ENCODE measurements at regions not wholly inside any gene's neighbourhood (a gene's known extent, or its start where the extent isn't known, plus 50 kb on each side); places are given as distances from the start of the nearest gene placed in this dataset.
"Not testable (repeated sequence)": the region's sequence is repeated elsewhere in the genome, so short reads cannot be mapped to it uniquely, and the experiment has no call there.

DNA sequence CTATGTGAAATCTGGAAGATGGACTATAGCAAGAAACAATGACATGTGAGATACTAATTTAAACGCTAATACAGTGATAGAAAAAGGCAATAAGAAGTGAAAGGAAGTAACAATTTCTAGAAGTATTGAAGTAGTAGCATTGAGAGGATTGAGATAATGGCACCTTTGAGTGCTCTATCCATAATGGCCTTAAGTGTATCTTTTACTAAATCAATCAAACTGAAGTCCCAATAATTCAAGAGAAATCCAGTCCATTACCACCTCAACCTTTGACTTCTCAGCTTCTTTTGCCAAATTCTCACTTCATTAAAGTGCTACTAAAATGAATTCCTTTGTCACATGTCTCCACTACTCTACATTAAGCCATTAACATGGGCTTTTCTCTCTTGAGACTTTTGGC lies 82.6 kb upstream of the KYNU start:
- no peak overlapping the region for H3K4me3 ChIP-seq (replicated peaks in 1 of 4; ENCODE audit: control extremely low read depth in 1 of 4, insufficient read depth in 1 of 4, low read depth in 3 of 4, low read length in 4 of 4)
- no peaks in the 10 kb centered on the region for H3K79me2 ChIP-seq (ENCODE audit: control insufficient read depth, insufficient read depth, low read length)
- H2AFZ ChIP-seq (ENCODE audit: low read length) = no peak overlapping the region
- H3K4me2 ChIP-seq (ENCODE audit: extremely low read depth, insufficient read depth, low read length) = no peak overlapping the region
- no peaks in the 10 kb centered on the region for H3K9me3 ChIP-seq (ENCODE audit: control insufficient read depth, insufficient read depth, low read depth, low read length)
- H3K36me3 ChIP-seq (ENCODE audit: control insufficient read depth, insufficient read depth, low read length) = no peaks in the 10 kb centered on the region
- H3K9ac ChIP-seq (ENCODE audit: insufficient read depth, low read length) = no peak overlapping the region
- TF ChIP-seq, protein P1, sequence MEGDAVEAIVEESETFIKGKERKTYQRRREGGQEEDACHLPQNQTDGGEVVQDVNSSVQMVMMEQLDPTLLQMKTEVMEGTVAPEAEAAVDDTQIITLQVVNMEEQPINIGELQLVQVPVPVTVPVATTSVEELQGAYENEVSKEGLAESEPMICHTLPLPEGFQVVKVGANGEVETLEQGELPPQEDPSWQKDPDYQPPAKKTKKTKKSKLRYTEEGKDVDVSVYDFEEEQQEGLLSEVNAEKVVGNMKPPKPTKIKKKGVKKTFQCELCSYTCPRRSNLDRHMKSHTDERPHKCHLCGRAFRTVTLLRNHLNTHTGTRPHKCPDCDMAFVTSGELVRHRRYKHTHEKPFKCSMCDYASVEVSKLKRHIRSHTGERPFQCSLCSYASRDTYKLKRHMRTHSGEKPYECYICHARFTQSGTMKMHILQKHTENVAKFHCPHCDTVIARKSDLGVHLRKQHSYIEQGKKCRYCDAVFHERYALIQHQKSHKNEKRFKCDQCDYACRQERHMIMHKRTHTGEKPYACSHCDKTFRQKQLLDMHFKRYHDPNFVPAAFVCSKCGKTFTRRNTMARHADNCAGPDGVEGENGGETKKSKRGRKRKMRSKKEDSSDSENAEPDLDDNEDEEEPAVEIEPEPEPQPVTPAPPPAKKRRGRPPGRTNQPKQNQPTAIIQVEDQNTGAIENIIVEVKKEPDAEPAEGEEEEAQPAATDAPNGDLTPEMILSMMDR (conservative IDR thresholded peaks at IDR 0.05 in 1 of 2, IDR thresholded peaks at IDR 0.05 in 1 of 2; ENCODE audit: low read depth in 1 of 2, low read length in 2 of 2) = no peak
- TF ChIP-seq EZH2 (IDR thresholded peaks at IDR 0.05; ENCODE audit: low read length, missing control alignments) = no peak
- no peaks in the 10 kb centered on the region for H3K27me3 ChIP-seq (ENCODE audit: control insufficient read depth, insufficient read depth, low read length)
- no peak for DNase-seq (ENCODE audit: low read depth in 2 of 2)
- no peak overlapping the region for H3K27ac ChIP-seq (ENCODE audit: insufficient read depth, low read length)
- H3K4me1 ChIP-seq (ENCODE audit: control insufficient read depth, extremely low read depth, insufficient read depth, low read length) = no peaks in the 10 kb centered on the region
- no peaks in the 10 kb centered on the region for H4K20me1 ChIP-seq (ENCODE audit: control insufficient read depth, extremely low read depth, insufficient read depth, low read length)

DNA sequence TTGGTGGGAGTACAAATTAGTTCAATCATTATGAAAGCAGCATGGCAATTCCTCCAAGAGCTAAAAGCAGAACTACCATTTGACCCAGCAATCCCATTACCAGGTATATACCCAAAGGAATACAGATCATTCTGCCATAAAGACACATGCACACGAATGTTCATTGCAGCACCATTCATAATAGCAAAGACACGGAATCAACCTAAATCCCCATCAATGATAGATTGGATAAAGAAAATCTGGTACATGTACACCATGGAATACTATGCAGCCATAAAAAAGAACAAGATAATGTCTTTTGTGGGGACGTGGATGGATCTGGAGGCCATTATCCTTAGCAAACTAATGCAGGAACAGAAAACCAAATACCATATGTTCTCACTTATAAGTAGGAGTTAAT lies 85.1 kb upstream of the KYNU start:
- not testable (repeated sequence) for H4K20me1 ChIP-seq (ENCODE audit: control insufficient read depth, extremely low read depth, insufficient read depth, low read length); DNase-seq (ENCODE audit: low read depth in 2 of 2); H3K9ac ChIP-seq (ENCODE audit: insufficient read depth, low read length); H3K9me3 ChIP-seq (ENCODE audit: control insufficient read depth, insufficient read depth, low read depth, low read length); H3K36me3 ChIP-seq (ENCODE audit: control insufficient read depth, insufficient read depth, low read length); H3K4me2 ChIP-seq (ENCODE audit: extremely low read depth, insufficient read depth, low read length); H2AFZ ChIP-seq (ENCODE audit: low read length); H3K4me3 ChIP-seq (replicated peaks in 1 of 4; ENCODE audit: control extremely low read depth in 1 of 4, insufficient read depth in 1 of 4, low read depth in 3 of 4, low read length in 4 of 4); H3K27ac ChIP-seq (ENCODE audit: insufficient read depth, low read length); H3K79me2 ChIP-seq (ENCODE audit: control insufficient read depth, insufficient read depth, low read length); H3K4me1 ChIP-seq (ENCODE audit: control insufficient read depth, extremely low read depth, insufficient read depth, low read length); H3K27me3 ChIP-seq (ENCODE audit: control insufficient read depth, insufficient read depth, low read length)

DNA sequence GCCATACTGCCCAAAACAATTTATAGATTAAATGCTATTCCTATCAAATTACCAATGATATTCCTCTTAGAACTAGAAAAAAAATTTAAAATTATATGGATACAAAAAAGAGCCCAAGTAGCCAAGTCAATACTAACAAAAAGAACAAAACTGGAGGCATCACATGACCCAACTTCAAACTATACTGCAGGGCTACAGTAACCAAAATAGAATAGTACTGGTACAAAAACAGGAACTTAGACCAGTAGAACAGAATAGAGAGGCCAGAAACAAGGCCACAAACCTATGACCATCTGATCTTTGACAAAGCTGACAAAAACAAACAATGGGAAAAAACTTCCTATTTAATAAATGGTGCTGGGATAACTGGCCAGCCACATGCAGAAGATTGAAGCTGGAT lies 86.1 kb upstream of the KYNU start:
- TF ChIP-seq, protein P1 (conservative IDR thresholded peaks at IDR 0.05 in 1 of 2, IDR thresholded peaks at IDR 0.05 in 1 of 2; ENCODE audit: low read depth in 1 of 2, low read length in 2 of 2) = no peak
- TF ChIP-seq EZH2 (IDR thresholded peaks at IDR 0.05; ENCODE audit: low read length, missing control alignments) = no peak
- H3K27me3 ChIP-seq (ENCODE audit: control insufficient read depth, insufficient read depth, low read length) = no peaks in the 10 kb centered on the region
- H3K9ac ChIP-seq (ENCODE audit: insufficient read depth, low read length) = no peak overlapping the region
- H4K20me1 ChIP-seq (ENCODE audit: control insufficient read depth, extremely low read depth, insufficient read depth, low read length) = no peaks in the 10 kb centered on the region
- H2AFZ ChIP-seq (ENCODE audit: low read length) = no peak overlapping the region
- H3K4me3 ChIP-seq (replicated peaks in 1 of 4; ENCODE audit: control extremely low read depth in 1 of 4, insufficient read depth in 1 of 4, low read depth in 3 of 4, low read length in 4 of 4) = no peak overlapping the region
- no peak overlapping the region for H3K4me2 ChIP-seq (ENCODE audit: extremely low read depth, insufficient read depth, low read length)
- no peak for DNase-seq (ENCODE audit: low read depth in 2 of 2)
- H3K9me3 ChIP-seq (ENCODE audit: control insufficient read depth, insufficient read depth, low read depth, low read length) = no peaks in the 10 kb centered on the region
- no peak overlapping the region for H3K27ac ChIP-seq (ENCODE audit: insufficient read depth, low read length)
- H3K4me1 ChIP-seq (ENCODE audit: control insufficient read depth, extremely low read depth, insufficient read depth, low read length) = no peaks in the 10 kb centered on the region
- H3K79me2 ChIP-seq (ENCODE audit: control insufficient read depth, insufficient read depth, low read length) = no peaks in the 10 kb centered on the region
- no peaks in the 10 kb centered on the region for H3K36me3 ChIP-seq (ENCODE audit: control insufficient read depth, insufficient read depth, low read length)
